Endothelial cell of umbilical vein (primary cell): ENCODE measurements at regions not wholly inside any gene's neighbourhood (a gene's known extent, or its start where the extent isn't known, plus 50 kb on each side); places are given as distances from the start of the nearest gene placed in this dataset.

Source experiments
- BruUV-seq: library from RNA; stranded (reverse); fragments of 400-500 nt; replicated peaks from 2 replicates; lab custom pipeline; 2021; lab: Mats Ljungman, UMichigan
- CTCF ChIA-PET: fragments of 300-600, 350-600 bp; sonication (Branson Sonifier 250); formaldehyde crosslinking; loops from one replicate; lab custom pipeline; 2021; ENCODE audit warnings: antibody characterized with exemption, inconsistent platforms; lab: Charles Lee
- POLR2A ChIA-PET: fragments of 300-600, 350-600 bp; sonication (Branson Sonifier 250); formaldehyde crosslinking; loops from one replicate; lab custom pipeline; 2021; ENCODE audit warnings: antibody characterized with exemption, inconsistent platforms; lab: Charles Lee
- DNase-seq: peaks from one replicate; pipeline ENCODE4 v3.0.0-alpha.2; 2011; ENCODE audit warnings: low read depth, low spot score
- FAIRE-seq: peaks from 2 replicates; lab custom pipeline; 2011; peaks lifted over from hg19 to GRCh38; lab: Jason Lieb, UNC
- H2AFZ ChIP-seq: 2 replicates; pipeline ENCODE4 v1.6.0; 2012; ENCODE audit warnings: low read depth, low read length, control low read depth, inconsistent platforms
- H3K27ac ChIP-seq: 2 replicates; pipeline ENCODE4 v1.5.1; 2011; ENCODE audit warnings: low read depth, mild to moderate bottlenecking, control low read depth, low read length, moderate library complexity; ENCODE audit not compliant: insufficient read depth
- H3K27me3 ChIP-seq, 2 experiments: 2 replicates each; pipeline versions ENCODE4 v1.6.0 to v1.6.1; 2011; ENCODE audit warnings: low read length in 2 of 2, mixed read lengths in 1 of 2; ENCODE audit not compliant: control insufficient read depth in 2 of 2, insufficient read depth in 2 of 2
- H3K36me3 ChIP-seq, 2 experiments: 2 replicates in 1 of 2; 3 replicates in 1 of 2; pipeline ENCODE4 v1.5.1; 2011; ENCODE audit warnings: low read length in 2 of 2, mild to moderate bottlenecking in 1 of 2, moderate library complexity in 1 of 2; ENCODE audit not compliant: control insufficient read depth in 2 of 2, insufficient read depth in 2 of 2; ENCODE audit errors: extremely low read depth in 1 of 2
- H3K4me1 ChIP-seq: 3 replicates; pipeline ENCODE4 v1.5.1; 2011; ENCODE audit warnings: mild to moderate bottlenecking, low read length; ENCODE audit not compliant: control insufficient read depth, insufficient read depth; ENCODE audit errors: extremely low read depth
- H3K4me2 ChIP-seq: 2 replicates; pipeline ENCODE4 v1.6.1; 2011; ENCODE audit warnings: low read length, control low read depth, mixed read lengths; ENCODE audit not compliant: insufficient read depth
- H3K4me3 ChIP-seq, 3 experiments: fragments of 200-600 bp in 1 of 3; sonication (generic), shearing (Covaris generic) in 1 of 3; replicated peaks in 1 of 3; 2 replicates each; pipeline ENCODE4 v1.5.1; 2011 to 2016; ENCODE audit warnings: control low read depth in 3 of 3, low read length in 3 of 3, mild to moderate bottlenecking in 2 of 3, inconsistent platforms in 1 of 3, low read depth in 1 of 3, moderate library complexity in 1 of 3; ENCODE audit not compliant: insufficient read depth in 1 of 3
- H3K79me2 ChIP-seq: 2 replicates; pipeline ENCODE4 v1.6.0; 2012; ENCODE audit warnings: low read length, inconsistent platforms; ENCODE audit not compliant: control insufficient read depth, insufficient read depth
- H3K9ac ChIP-seq: replicated peaks from 2 replicates; pipeline ENCODE3; 2011; ENCODE audit warnings: low read length, control low read depth; ENCODE audit not compliant: insufficient read depth; ENCODE audit errors: extremely low read depth
- H3K9me1 ChIP-seq: replicated peaks from 3 replicates; pipeline ENCODE4 v1.6.0; 2011; ENCODE audit warnings: mild to moderate bottlenecking, low read length; ENCODE audit not compliant: control insufficient read depth, insufficient read depth; ENCODE audit errors: extremely low read depth
- H3K9me3 ChIP-seq: replicated peaks from 2 replicates; pipeline ENCODE4 v1.5.1; 2012; ENCODE audit warnings: low read length, inconsistent platforms; ENCODE audit not compliant: control insufficient read depth, insufficient read depth
- H4K20me1 ChIP-seq: replicated peaks from 2 replicates; pipeline ENCODE3; 2011; ENCODE audit warnings: mild to moderate bottlenecking, low read length; ENCODE audit not compliant: control insufficient read depth, insufficient read depth; ENCODE audit errors: extremely low read depth
- CTCF ChIP-seq, 2 donors: IDR thresholded peaks; 1 replicate in 1 of 2; 2 replicates in 1 of 2; pipeline ENCODE4 v1.5.1; 2011; ENCODE audit warnings: low read length in 2 of 2, mild to moderate bottlenecking in 2 of 2, moderate library complexity in 2 of 2, control low read depth in 1 of 2, inconsistent platforms in 1 of 2, low read depth in 1 of 2; ENCODE audit not compliant: insufficient read depth in 1 of 2; ENCODE audit errors: extremely low read depth in 1 of 2
- EZH2 ChIP-seq: IDR thresholded peaks from 2 replicates; pipeline ENCODE4 v1.6.1; 2012; ENCODE audit warnings: borderline replicate concordance, low read depth, mild to moderate bottlenecking, moderate library complexity, low read length, inconsistent platforms; ENCODE audit not compliant: severe bottlenecking
- FOS ChIP-seq: IDR thresholded peaks from 2 replicates; pipeline ENCODE4 v1.6.1; 2011; ENCODE audit warnings: mild to moderate bottlenecking, low read length, moderate library complexity, borderline replicate concordance; ENCODE audit not compliant: insufficient read depth
- GATA2 ChIP-seq: IDR thresholded peaks from 2 replicates; pipeline ENCODE4 v1.7.0; 2011; ENCODE audit warnings: low read depth, mild to moderate bottlenecking, moderate library complexity, mixed read lengths, low read length; ENCODE audit not compliant: insufficient read length, insufficient read depth
- JUN ChIP-seq: IDR thresholded peaks from 2 replicates; pipeline ENCODE4 v1.6.1; 2011; ENCODE audit warnings: borderline replicate concordance, low read depth; ENCODE audit not compliant: insufficient read length, insufficient read depth
- MAX ChIP-seq: IDR thresholded peaks from 2 replicates; pipeline ENCODE4 v1.6.1; 2011; ENCODE audit not compliant: insufficient read depth, insufficient read length
- MYC ChIP-seq: IDR thresholded peaks from one replicate; pipeline ENCODE4 v1.6.1; 2011; ENCODE audit warnings: mild to moderate bottlenecking, low read depth, low read length
- POLR2A ChIP-seq: IDR thresholded peaks from 2 replicates; pipeline ENCODE4 v1.6.1; 2012; ENCODE audit warnings: low read depth, mild to moderate bottlenecking, control low read depth, low read length
- POLR2AphosphoS5 ChIP-seq: IDR thresholded peaks from 2 replicates; pipeline ENCODE4 v1.6.1; 2012; ENCODE audit warnings: low read depth, mild to moderate bottlenecking, control low read depth, low read length, moderate library complexity; ENCODE audit not compliant: insufficient read depth
- dilution Hi-C: fragments of 300-500 bp; cut with MboI; formaldehyde crosslinking; loops from one replicate; pipeline ENCODE4 v1.15.0; 2019; ENCODE audit warnings: low sequenced_read_pairs; ENCODE audit not compliant: extremely low pct_ligation_motif_present
- intact Hi-C: fragments of 100-400 bp; cut with micrococcal nuclease; formaldehyde crosslinking; loops from one replicate; pipeline ENCODE4 v1.10.0; 2022

- H2AFZ ChIP-seq, result no peak overlapping the region
- intact Hi-C loops, result no loop called here
- H4K20me1 ChIP-seq, result no peaks in the 10 kb centered on the region
- no peak overlapping the region for H3K4me2 ChIP-seq
- no TSS peak for BruUV-seq
- H3K4me1 ChIP-seq, result no peaks in the 10 kb centered on the region
- no peaks in the 10 kb centered on the region for H3K9me3 ChIP-seq
- DNase-seq, result no peak
- no peak for FAIRE-seq
- TF ChIP-seq CTCF (IDR thresholded peaks at IDR 0.05; ENCODE audit: extremely low read depth in 1 of 2, insufficient read depth in 1 of 2, low read depth in 1 of 2, low read length in 2 of 2) (no peak), FOS (no peak), GATA2 (no peak), MAX (no peak), EZH2 (no peak), POLR2AphosphoS5 (no peak), JUN (no peak), POLR2A (no peak), MYC (no peak)
- no peak overlapping the region for H3K4me3 ChIP-seq
- no peak overlapping the region for H3K27ac ChIP-seq
- POLR2A ChIA-PET, result no interaction called here
- dilution Hi-C loops, result no loop called here
- H3K79me2 ChIP-seq, result no peaks in the 10 kb centered on the region
- H3K27me3 ChIP-seq, result no peaks in the 10 kb centered on the region
- CTCF ChIA-PET, result no interaction called here
- H3K36me3 ChIP-seq, result no peaks in the 10 kb centered on the region
- no peaks in the 10 kb centered on the region for H3K9me1 ChIP-seq
- H3K9ac ChIP-seq, result no peak overlapping the region
These were observed 129.7 kb downstream of the HS3ST1 start for GRCh38 chr4:11299016-11299415.
